ENCODE measurements at regions not wholly inside any gene's neighbourhood (a gene's known extent, or its start where the extent isn't known, plus 50 kb on each side); places are given as distances from the start of the nearest gene placed in this dataset.
"Not testable (repeated sequence)": the region's sequence is repeated elsewhere in the genome, so short reads cannot be mapped to it uniquely, and the experiment has no call there.

DNA sequence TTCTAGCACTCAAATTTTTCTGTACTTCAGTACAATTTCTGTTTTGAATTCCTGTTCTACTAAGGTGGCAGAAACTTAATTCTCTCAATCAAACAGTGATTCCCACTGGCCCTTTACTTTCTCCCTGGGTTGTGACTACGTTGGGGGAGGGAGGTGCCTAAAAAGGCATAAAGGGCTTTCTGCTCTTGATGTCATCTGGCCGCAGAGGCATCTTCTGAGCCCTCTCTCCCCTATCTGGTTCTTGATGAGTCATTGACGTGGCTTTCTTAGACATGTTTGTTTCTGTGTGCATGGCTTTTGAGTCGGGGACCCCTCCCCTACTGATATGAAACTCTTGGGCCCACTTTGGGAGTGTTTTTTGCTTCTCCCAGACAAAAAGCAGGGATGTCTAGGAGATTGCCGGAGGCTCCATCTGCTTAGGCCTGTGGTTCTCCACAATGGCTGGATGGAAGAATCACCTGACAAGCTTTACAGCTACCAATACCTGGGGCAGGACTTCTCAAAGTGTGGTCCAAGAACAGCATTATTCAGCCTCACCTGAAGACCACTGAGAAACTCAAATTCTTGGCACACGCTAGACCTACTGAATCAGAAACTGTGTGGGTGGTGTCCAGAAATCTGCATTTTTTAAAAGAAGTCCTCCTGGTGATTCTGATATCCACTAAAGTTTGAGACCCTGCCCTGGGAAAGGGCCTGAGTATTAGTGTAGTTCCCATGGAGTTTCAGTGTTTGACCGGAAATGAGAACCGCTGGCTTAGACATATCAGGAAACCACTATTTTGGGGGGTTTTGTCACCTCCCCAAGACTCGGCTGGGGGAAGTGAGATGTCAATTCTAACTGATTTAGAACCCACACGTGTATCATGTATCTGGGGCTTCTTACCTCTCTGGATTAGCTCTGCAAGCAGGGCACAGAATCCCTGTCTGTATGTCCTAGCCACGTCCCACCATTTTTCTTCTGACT lies 395.7 kb upstream of the PDE3A start:
- no peak for DNase-seq (ENCODE audit: low read depth in 4 of 4, low spot score in 1 of 4)

DNA sequence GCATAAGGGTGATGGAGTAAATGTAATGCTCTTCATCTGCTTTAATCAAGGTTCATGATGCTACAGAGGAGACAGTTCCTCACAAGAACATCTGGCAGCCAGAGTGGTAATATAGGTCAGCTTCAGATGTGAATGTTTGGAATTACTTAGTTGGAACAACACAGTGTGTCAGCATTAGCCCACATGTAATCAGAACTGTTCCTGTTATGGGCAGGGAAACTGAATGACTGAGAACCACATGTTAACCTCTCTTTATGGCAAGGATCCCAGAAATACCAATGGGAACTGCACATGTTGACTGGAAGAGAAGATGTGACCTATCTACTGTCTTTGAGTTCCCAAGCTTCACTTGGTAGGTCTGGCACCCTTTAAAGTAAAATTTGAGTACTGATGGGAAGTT lies 390.1 kb upstream of the PDE3A start:
- no peak for DNase-seq (ENCODE audit: low read depth in 4 of 4, low spot score in 1 of 4)

DNA sequence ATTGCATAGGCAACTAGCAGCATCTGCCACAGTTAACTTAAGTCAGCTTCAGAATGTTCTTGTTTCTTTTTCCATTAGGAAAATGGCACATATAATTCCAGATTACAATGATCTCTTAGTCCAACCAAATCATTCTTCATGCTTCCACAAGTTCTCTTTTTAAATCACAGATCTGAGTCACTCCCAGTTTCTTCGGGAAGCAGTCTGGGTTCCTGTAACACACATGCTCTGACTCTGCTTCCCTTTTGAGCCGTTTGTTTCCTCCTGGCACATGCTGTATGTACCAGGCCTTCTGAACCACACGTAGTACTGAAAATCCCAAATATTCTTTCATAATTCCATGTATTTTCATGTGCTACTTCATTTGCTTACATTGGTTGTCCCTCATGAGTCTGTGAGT lies 388.8 kb upstream of the PDE3A start:
- no peak for DNase-seq (ENCODE audit: low read depth in 4 of 4, low spot score in 1 of 4)

DNA sequence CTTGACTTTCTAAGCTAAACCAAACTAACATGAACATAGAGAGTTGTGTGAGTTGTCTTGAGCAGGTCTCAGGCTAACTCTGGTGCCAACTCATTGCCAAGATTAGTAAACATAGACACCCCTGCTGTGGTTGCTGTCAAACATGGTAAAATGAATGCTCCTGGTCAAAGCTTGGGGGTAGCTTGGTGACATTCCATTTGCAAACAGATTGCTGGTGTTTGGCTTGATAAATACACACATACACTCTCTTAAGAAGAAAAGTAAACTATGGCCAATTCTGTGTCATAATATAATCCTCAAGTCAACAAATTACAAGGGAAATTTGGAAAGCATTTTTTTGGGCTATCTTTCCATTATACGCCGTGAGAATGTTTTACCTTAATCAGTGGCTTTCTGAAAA lies 386.4 kb upstream of the PDE3A start:
- no peak for DNase-seq (ENCODE audit: low read depth in 4 of 4, low spot score in 1 of 4)

- no peak for DNase-seq (ENCODE audit: low read depth in 4 of 4, low spot score in 1 of 4)
Measured at GRCh38 chr12:19988001-19988400, 380.3 kb upstream of the PDE3A start.

GRCh38 chr12:19988459-19988873 lies 379.9 kb upstream of the PDE3A start:
- no peak for DNase-seq (ENCODE audit: low read depth in 4 of 4, low spot score in 1 of 4)

- DNase-seq (ENCODE audit: low read depth in 4 of 4, low spot score in 1 of 4) = no peak
Measured at GRCh38 chr12:19988948-19989347, 379.4 kb upstream of the PDE3A start.

DNA sequence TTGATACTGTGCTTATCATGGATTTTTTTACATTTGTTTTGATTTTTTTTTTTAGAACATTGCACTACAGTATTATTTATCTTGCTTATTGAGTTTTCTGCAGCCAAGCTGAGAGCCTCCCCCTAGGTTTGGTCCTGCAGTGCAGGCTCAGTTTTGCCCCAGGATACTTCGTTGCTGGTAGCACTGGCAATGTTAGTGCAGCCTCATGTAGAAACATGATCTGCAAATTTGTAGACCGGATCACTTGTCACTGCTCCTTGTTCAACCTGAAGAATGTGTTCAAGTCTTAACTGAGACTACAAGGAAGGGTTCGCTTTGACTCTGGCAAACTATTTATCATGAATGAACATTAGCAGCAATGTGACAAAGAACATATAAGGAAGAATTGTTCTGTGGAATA lies 377.2 kb upstream of the PDE3A start:
- DNase-seq (ENCODE audit: low read depth in 4 of 4, low spot score in 1 of 4) = no peak

GRCh38 chr12:19992311-19992710 lies 376.0 kb upstream of the PDE3A start:
- no peak for DNase-seq (ENCODE audit: low read depth in 4 of 4, low spot score in 1 of 4)

- no peak for DNase-seq (ENCODE audit: low read depth in 4 of 4, low spot score in 1 of 4)
Measured at GRCh38 chr12:19994968-19995367, 373.4 kb upstream of the PDE3A start.

DNA sequence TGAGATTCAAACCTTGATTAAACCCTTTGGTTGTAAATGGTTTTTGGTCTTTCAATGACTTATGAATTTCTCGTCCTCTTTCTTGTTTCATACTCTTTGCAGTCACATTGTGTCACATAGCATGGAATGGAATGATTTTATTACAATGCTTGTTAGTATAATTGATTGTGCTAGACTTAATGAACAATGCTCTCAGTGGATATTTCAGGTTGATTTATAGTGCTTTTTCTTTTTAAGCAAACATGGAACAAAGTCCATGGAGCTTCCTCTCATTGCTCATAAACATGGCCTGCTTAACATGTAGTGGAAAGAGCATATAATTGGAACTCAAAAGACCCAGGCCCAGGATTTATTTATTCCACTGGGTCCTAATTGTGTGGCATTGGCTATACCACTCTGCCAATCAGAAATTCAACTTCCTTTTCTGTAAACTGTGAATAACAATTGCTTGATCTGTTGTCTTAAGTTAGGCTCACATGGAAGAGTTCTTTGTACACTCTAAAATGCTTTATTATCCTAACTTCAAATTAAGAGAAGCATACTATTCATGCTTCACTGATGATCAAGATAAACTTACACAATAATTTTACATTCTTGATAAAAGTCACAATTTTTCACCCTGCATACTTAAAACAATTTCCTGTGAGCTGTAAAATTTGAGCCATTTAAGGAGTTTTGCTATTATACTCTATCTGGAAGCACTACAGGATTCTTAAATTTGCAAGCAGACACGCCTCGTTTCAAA lies 370.5 kb upstream of the PDE3A start:
- no peak for DNase-seq (ENCODE audit: low read depth in 4 of 4, low spot score in 1 of 4)

- no peak for DNase-seq (ENCODE audit: low read depth in 4 of 4, low spot score in 1 of 4)
Measured at GRCh38 chr12:19998411-19998810, 369.9 kb upstream of the PDE3A start.

DNA sequence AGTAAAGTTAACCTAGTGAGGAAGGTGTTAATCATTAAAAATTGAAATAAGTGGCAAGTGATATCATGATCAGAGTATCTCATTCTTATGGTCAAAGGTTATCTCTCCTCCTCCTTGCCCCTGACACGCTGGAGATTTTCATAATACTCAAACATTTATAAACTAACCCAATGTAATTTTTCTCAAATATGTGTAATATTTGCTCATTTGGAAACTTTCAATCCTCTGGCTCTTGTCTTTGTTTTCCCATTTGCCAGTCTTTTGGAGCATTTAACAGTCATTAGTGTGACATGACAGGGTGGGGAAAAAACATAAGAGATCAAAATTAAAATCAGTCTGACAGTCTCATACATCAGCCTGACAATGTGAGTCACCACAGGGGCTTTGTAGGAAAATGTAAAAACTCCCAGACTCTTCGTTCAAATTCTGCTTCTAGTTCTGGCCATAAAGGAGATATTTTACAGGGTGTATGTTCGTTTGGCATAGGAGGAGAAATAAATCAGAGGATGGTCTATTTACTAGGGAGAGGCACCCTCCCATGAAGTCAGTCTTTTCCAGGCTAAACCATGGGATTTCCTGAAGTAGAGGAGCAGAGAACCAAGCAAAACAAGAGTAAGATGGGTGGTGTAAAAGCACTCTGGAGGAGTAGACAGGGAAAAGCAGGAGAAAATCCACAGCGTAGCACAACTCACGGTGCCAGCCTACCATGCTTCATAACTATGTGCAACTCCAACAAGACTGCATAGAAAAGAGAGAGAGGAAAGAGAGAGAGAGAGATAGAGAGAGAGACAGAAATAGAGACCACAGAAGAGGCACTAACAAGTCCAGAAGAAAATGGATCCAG lies 369.2 kb upstream of the PDE3A start:
- DNase-seq (ENCODE audit: low read depth in 4 of 4, low spot score in 1 of 4) = no peak

DNA sequence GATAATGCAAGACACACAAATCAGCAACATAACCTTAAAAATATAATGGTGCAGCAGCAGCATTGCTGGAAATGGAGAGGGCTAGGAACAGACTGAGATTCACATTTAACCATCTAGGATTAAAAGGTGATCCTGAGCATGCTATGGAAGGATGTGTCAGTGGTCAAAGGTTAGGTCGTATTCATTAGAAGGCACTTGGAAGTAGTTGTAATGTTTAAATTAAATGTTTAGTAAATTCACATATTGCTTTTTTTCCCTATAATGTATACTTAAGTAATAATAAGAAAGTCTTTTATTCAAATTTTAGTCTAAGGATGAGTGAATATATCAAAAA lies 368.6 kb upstream of the PDE3A start:
- DNase-seq (ENCODE audit: low read depth in 4 of 4, low spot score in 1 of 4) = no peak

- no peak for DNase-seq (ENCODE audit: low read depth in 4 of 4, low spot score in 1 of 4)
Measured at GRCh38 chr12:20000229-20000849, 368.0 kb upstream of the PDE3A start.

DNA sequence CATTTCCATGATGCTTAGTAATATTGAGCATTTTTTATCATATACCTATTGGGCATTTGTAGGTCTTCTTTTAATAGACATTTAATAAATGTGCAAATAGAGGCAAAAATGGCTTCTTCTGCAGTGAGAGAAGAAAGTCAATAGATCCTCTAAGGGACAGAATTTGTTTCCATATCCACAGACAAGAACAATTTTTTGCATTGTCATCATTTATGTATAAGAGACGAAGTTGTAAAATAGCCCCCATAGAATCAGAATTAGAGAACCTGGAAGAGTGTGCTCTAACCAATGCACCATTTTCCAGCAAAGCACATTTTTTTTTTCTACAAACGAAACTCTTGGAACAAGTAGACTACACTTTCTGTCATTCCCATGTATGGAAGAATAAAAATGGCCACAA lies 365.1 kb upstream of the PDE3A start:
- DNase-seq (ENCODE audit: low read depth in 4 of 4, low spot score in 1 of 4) = no peak

GRCh38 chr12:20004952-20005351 lies 363.4 kb upstream of the PDE3A start:
- no peak for DNase-seq (ENCODE audit: low read depth in 4 of 4, low spot score in 1 of 4)

GRCh38 chr12:20006871-20007730 lies 361.2 kb upstream of the PDE3A start:
- DNase-seq (ENCODE audit: low read depth in 4 of 4, low spot score in 1 of 4) = no peak

- not testable (repeated sequence) for DNase-seq (ENCODE audit: low read depth in 4 of 4, low spot score in 1 of 4)
Measured at GRCh38 chr12:20009965-20010364, 358.4 kb upstream of the PDE3A start.

DNA sequence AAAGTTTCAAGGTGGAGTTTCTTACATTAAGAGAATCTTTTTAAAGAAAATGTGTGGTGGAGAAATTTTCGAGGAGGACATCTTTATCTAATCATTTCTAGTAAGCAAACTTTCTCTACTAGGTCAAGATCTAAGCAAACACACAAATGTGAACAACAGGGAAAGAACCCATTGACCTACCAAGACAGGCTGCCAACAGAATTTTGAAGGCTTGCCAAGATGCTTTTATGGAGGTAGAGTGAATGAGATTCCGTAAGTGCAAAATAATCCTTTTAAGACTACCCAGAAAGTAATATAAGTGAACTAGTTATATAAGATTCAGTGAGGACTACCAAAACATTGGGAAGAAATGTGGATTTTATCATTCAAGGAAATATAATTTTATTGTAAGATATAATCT lies 357.1 kb upstream of the PDE3A start:
- DNase-seq (ENCODE audit: low read depth in 4 of 4, low spot score in 1 of 4) = no peak

All from stimulated activated CD4-positive, alpha-beta T cell treated with anti-CD3 and anti-CD28 coated beads, Interleukin-1b, Interleukin-23, amount 100 ng/mL, for 24 hours (primary cell).